Panc1 (cell line): ENCODE measurements at regions not wholly inside any gene's neighbourhood (a gene's known extent, or its start where the extent isn't known, plus 50 kb on each side); places are given as distances from the start of the nearest gene placed in this dataset.

ENCODE experiments used
- ATAC-seq: fragments of 200-7000 bp; cut with Tn5 transposase; 2 replicates; pipeline ENCODE4 v1.9.1; 2020; ENCODE audit warnings: mild to moderate bottlenecking, moderate library complexity
- BruUV-seq: library from RNA; stranded (reverse); fragments of 400-500 nt; replicated peaks from 2 replicates; lab custom pipeline; 2021; lab: Mats Ljungman, UMichigan
- CTCF ChIA-PET: fragments of 300-600 bp; sonication (Branson Sonifier 250); formaldehyde crosslinking; loops from one replicate; lab custom pipeline; 2022; ENCODE audit warnings: antibody characterized with exemption; lab: Charles Lee
- POLR2A ChIA-PET: fragments of 300-600 bp; sonication (Branson Sonifier 250); formaldehyde crosslinking; loops from one replicate; lab custom pipeline; 2022; ENCODE audit warnings: antibody characterized with exemption; lab: Charles Lee
- DNase-seq: peaks from one replicate; pipeline ENCODE4 v3.0.0-alpha.2; 2010; ENCODE audit warnings: low read depth, low spot score
- H3K27ac ChIP-seq: 2 replicates; pipeline ENCODE4 v1.5.1; 2011; ENCODE audit warnings: mild to moderate bottlenecking, low read length, inconsistent platforms
- H3K27me3 ChIP-seq: fragments of 200-500 bp; sonication (Bioruptor generic); 2 replicates; pipeline ENCODE4 v1.6.0; 2014; ENCODE audit warnings: low read length, inconsistent platforms; ENCODE audit not compliant: control insufficient read depth, insufficient read depth
- H3K36me3 ChIP-seq: fragments of 200-500 bp; sonication (Bioruptor generic); 2 replicates; pipeline ENCODE4 v1.5.1; 2014; ENCODE audit warnings: inconsistent platforms, mild to moderate bottlenecking, low read length, moderate library complexity; ENCODE audit not compliant: control insufficient read depth, insufficient read depth
- H3K4me1 ChIP-seq: 2 replicates; pipeline ENCODE4 v1.5.1; 2011; ENCODE audit warnings: inconsistent platforms, mild to moderate bottlenecking, low read length, moderate library complexity; ENCODE audit not compliant: control insufficient read depth, insufficient read depth
- H3K4me3 ChIP-seq, 2 experiments: 2 replicates each; pipeline ENCODE4 v1.5.1; 2011 to 2012; ENCODE audit warnings: low read depth in 2 of 2, low read length in 2 of 2, mild to moderate bottlenecking in 2 of 2, inconsistent platforms in 1 of 2, moderate library complexity in 1 of 2
- H3K9me3 ChIP-seq: fragments of 200-500 bp; sonication (Bioruptor generic); 2 replicates; pipeline ENCODE4 v1.5.1; 2014; ENCODE audit warnings: low read depth, mild to moderate bottlenecking, inconsistent platforms, low read length, moderate library complexity; ENCODE audit not compliant: control insufficient read depth, insufficient read depth
- CTCF ChIP-seq: fragments of 450-650 bp; IDR thresholded peaks from 2 replicates; pipeline ENCODE4 v1.5.1; 2017; ENCODE audit warnings: mild to moderate bottlenecking
- POLR2AphosphoS5 ChIP-seq: IDR thresholded peaks from 2 replicates; pipeline ENCODE4 v1.6.1; 2012; ENCODE audit warnings: mild to moderate bottlenecking, low read depth, low read length, moderate library complexity
- REST ChIP-seq, 2 experiments: IDR thresholded peaks; 2 replicates each; pipeline ENCODE4 v1.6.1; 2011 to 2012; ENCODE audit warnings: low read depth in 2 of 2, control low read depth in 1 of 2, low read length in 1 of 2, mild to moderate bottlenecking in 1 of 2, moderate library complexity in 1 of 2; ENCODE audit not compliant: insufficient read depth in 1 of 2
- SIN3A ChIP-seq: IDR thresholded peaks from 2 replicates; pipeline ENCODE4 v1.6.1; 2012; ENCODE audit warnings: low read depth, mild to moderate bottlenecking, low read length, moderate library complexity, borderline replicate concordance; ENCODE audit not compliant: insufficient read depth
- TCF7L2 ChIP-seq: IDR thresholded peaks from 2 replicates; pipeline ENCODE4 v1.6.1; 2011; ENCODE audit warnings: mild to moderate bottlenecking, low read depth, low read length, inconsistent platforms
- in situ Hi-C: cut with HindIII; loops from 2 replicates; pipeline ENCODE4 v1.10.0; 2016; ENCODE audit warnings: low sequenced_read_pairs, low pct_unique_long_range_greater_than_20kb
- intact Hi-C: fragments of 100-400 bp; cut with micrococcal nuclease; formaldehyde crosslinking; loops from one replicate; pipeline ENCODE4 v1.10.0; 2022; ENCODE audit not compliant: unreplicated experiment

GRCh38 chr1:196071447-196071846 lies 536.8 kb downstream of the KCNT2 start:
- ChIA-PET POLR2A (no interaction called here), CTCF (no interaction called here)
- in situ Hi-C loops (no loop called here), intact Hi-C loops (no loop called here)
- no peaks in the 10 kb centered on the region for H3K36me3 ChIP-seq
- BruUV-seq, result no TSS peak
- ATAC-seq, result no peak
- H3K27ac ChIP-seq, result no peak overlapping the region
- no peaks in the 10 kb centered on the region for H3K4me1 ChIP-seq
- no peak for DNase-seq
- H3K9me3 ChIP-seq, result no peaks in the 10 kb centered on the region
- H3K27me3 ChIP-seq, result no peaks in the 10 kb centered on the region
- H3K4me3 ChIP-seq, result no peak overlapping the region
- TF ChIP-seq POLR2AphosphoS5, result no peak
- no peak for TF ChIP-seq SIN3A
- TF ChIP-seq CTCF, result no peak
- TF ChIP-seq REST (IDR thresholded peaks at IDR 0.05; ENCODE audit: insufficient read depth in 1 of 2, low read depth in 2 of 2, low read length in 1 of 2), result no peak
- no peak for TF ChIP-seq TCF7L2

- intact Hi-C loops (no loop called here), in situ Hi-C loops (no loop called here)
- Histone ChIP-seq H3K4me3 (no peak overlapping the region), H3K27me3 (no peaks in the 10 kb centered on the region), H3K36me3 (no peaks in the 10 kb centered on the region), H3K9me3 (no peaks in the 10 kb centered on the region), H3K27ac (no peak overlapping the region), H3K4me1 (no peaks in the 10 kb centered on the region)
- TF ChIP-seq TCF7L2, result no peak
- no peak for TF ChIP-seq REST (IDR thresholded peaks at IDR 0.05; ENCODE audit: insufficient read depth in 1 of 2, low read depth in 2 of 2, low read length in 1 of 2)
- TF ChIP-seq CTCF, result no peak
- TF ChIP-seq POLR2AphosphoS5, result no peak
- BruUV-seq, result no TSS peak
- ChIA-PET CTCF (no interaction called here), POLR2A (no interaction called here)
- DNase-seq (no peak), ATAC-seq (no peak)
Observed at GRCh38 chr1:196070940-196071339, 537.3 kb downstream of the KCNT2 start.
